NCI-H2171 (cell line): ENCODE measurements at regions not wholly inside any gene's neighbourhood (a gene's known extent, or its start where the extent isn't known, plus 50 kb on each side); places are given as distances from the start of the nearest gene placed in this dataset.
"Not testable (repeated sequence)": the region's sequence is repeated elsewhere in the genome, so short reads cannot be mapped to it uniquely, and the experiment has no call there.

Experiments
- DNase-seq: peaks from one replicate; lab custom pipeline; 2025; lab: John Stamatoyannopoulos, UW

DNA sequence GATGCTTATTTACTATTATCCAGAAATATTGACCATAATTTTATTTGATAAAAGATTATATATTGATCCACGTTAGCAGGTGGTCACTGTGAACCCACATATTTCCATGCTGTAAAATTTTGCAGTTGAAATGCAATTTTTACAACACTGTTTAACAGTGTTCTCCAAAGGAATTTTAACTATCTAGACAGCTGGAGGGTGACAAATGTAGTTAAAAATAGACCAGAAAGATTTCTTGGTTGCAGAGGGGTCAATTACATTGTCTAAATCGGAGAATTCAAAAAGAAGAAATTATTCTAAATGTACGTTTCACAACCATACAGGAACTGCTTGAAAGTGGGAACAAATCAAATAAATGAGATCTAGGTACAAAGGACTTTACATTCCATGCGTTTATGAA is 625.2 kb upstream of the NCAM2 start:
- DNase-seq: no peak

DNA sequence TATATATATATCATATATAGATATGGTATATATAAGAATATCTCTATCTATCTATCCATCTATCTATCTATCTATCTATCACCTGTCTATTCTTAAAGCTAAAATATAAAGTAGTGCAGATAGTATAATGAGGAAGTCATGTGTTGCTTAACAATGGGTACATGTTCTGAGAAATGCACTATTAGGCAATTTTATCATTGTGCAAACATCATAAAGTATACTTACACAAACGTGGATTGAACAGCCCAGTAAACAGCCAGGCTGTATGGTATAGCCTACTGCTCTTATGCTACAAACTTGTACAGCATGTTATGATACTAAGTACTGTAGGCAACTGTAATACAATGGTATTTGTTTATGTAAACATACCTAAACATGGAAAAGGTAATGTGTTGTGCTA is 621.0 kb upstream of the NCAM2 start:
- no peak for DNase-seq

DNA sequence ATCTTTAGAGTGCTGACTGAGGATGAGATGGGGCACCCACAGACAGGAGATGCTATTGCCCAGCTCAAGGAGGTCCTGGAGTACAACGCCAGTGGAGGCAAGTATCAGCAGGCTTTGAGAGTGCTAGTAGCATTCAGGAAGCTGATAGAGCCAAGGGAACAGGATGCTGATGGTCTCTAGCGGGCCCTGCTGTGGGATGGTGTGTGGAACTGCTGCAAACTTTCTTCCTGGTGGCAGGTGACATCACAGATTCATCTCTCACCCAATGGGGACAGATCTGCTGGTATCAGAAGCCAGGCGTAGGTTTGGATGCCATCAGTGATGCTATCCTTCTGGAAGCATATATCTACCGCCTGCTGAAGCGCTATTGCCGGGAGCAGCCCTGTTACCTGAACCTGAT is 609.8 kb upstream of the NCAM2 start:
- DNase-seq: no peak

GRCh38 chr21:20396798-20397197 is 601.4 kb upstream of the NCAM2 start:
- DNase-seq: no peak

DNA sequence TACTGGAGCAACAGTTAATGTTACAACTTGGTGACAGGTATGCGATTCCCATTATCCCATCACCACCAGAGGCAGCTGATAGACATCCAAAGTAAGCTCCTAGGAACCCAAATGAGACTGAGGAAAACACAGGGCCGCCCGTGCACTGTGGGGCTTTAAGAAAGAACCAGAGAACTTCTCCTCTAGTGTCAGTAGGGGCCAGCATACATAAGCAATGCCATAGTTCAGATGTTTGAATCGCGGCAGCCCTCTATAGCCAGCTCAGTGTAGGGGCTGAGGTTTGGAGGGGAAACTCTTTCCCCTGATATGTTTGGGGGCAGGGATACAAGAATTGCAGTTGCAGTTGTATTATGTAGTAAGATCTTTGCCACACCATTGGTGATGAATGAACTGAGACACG is 593.3 kb upstream of the NCAM2 start:
- DNase-seq: no peak

- DNase-seq: no peak
Measured at GRCh38 chr21:20418353-20418752, 579.9 kb upstream of the NCAM2 start.

DNA sequence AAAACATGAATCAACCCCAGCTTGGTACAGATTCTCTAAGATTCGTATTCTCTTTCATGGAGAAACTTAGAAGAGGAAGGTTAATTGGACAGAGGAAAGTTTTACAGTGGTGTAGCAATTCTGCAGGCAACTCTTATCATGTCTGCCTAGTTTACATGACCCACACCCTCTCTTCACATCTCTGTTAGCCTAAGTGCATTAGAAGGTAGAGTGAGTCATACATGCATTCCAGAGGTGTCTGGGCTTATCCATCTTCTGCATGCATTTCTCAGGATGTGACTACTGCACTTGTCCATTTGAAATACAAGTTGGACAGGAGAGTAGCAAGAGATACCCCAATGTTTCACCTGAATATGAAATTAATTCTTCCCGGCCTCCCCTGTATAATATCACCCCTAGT is 578.4 kb upstream of the NCAM2 start:
- no peak for DNase-seq

DNA sequence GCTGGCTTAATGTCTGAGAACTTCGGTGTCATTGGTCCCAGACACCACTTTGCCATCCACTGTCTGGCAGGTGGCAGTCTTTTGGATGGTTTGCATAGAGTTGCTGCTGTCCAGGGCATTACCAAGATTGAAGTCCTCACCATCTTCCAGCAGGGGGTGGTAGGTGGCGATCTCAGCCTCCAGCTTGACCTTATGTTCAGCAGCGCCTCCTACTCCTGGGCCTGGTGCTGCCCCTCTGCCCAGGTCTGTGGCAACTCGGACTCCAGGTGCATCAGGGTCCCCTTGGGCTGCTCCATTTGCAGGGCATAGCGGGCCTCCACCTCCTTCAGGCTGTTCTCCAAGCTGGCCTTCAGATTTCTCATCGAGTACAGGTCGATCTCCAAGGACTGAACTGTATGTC is 573.3 kb upstream of the NCAM2 start:
- no peak for DNase-seq

DNA sequence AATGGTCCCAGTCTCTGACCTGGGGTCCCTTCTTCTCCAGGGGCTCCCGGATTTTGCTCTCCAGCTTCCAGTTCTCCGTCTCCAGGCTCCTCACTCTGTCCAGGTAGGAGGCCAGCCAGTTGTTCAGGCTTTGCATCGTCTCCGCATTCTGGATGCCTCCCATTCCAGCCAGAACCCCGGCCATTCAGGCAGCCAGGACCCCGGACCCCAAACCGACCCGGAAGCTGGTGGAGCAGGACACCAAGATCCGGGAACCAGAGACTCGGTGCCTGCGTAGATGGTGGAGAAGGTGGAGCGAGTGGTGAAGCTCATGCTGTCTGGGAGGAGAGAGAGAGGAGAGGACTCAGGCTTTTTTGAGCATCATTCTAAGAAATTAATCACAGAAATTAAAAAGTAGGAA is 572.4 kb upstream of the NCAM2 start:
- no peak for DNase-seq

DNA sequence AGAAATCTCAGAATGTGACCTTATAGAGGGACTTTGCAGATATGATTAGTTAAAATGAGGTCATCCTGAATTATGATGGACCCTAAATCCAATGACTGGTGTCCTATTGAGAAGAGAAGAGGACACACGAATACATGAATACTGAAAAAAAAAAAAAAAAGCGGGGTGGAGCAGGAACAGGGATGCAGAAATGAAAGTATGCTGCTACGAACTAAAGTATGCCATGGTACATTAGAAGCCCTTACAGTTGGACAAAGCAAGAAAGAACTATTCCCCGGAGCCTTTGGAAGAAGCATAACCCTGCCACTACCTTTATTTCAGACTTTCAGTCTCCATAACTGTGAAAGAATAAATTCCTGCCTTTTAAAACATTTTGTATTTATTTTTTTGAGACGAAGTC is 557.9 kb upstream of the NCAM2 start:
- DNase-seq: no peak

GRCh38 chr21:20443558-20444155 is 554.6 kb upstream of the NCAM2 start:
- DNase-seq: no peak

DNA sequence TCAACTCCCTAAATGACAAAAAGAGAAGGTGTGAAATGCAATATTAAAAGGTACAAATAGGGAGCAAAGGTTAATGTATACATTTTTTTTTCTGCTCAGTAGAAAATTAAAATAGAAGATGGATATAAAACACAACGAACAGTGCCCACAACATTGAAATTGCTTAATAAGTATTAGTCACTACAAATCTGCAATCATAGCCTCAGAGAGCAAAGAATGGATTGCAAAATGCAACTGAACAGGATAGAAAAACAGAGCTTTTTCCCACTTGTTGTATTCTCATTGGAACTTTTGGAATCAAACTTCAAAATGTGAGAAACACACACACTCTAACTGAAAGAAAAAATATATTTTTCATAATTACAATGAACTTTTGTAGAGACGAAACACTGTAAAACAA is 552.2 kb upstream of the NCAM2 start:
- no peak for DNase-seq

GRCh38 chr21:20451046-20451445 is 547.2 kb upstream of the NCAM2 start:
- DNase-seq: no peak

DNA sequence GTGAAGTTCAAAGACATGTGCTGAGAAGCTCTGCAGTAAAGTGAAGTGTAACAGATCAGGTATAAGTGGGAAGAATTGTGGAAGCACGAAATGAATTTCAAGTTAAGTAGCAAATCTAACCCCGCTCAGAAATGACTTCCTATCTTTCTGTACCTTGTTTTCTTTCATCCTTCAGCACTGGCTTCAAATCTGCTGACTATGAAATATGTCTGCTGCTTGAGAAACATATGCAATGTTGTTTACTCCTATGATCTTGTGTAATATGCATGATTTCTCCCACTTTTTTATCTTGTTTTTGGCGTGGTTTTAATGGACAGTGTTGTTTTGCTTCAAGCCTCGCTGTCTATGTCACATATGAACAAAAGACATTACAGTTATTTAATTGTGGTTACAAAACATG is 545.3 kb upstream of the NCAM2 start:
- no peak for DNase-seq

DNA sequence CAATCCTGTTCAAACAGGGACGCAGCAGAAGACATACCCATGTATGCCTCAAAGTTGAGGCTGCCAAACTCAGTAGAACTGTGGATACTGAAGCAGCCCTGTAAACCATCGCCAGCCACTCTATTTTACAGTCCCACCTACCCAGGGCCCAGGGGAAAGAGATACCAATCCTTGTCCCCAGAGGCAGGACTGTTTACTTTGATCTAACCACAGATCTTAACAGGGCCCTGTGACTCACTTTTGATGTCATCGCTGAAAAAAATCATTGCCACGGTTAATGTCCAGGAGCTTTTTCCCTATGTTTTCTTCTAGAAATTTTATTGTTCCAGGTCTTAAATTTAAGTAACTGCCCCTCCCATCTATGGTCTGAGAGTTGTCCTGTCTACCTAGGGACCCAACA is 538.4 kb upstream of the NCAM2 start:
- no peak for DNase-seq

GRCh38 chr21:20463362-20463761 is 534.8 kb upstream of the NCAM2 start:
- no peak for DNase-seq

DNA sequence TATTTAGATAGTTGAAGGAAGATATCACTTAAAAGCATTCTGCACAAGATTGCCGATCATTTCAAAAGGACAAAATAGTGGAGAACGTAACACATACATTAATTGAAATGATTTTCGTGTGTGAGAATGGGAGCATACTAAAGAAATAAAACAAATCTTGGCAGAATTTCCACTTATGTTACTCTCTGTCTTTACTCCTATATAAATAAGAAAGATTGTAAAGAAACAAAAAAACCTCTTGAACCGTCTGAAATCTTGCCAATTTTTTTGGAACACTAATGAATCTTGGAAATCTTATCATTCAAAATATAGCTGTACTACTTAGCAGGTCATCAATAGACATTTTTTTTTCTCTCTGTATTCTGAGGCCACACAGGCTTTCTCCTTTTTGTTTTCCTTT is 528.8 kb upstream of the NCAM2 start:
- no peak for DNase-seq

DNA sequence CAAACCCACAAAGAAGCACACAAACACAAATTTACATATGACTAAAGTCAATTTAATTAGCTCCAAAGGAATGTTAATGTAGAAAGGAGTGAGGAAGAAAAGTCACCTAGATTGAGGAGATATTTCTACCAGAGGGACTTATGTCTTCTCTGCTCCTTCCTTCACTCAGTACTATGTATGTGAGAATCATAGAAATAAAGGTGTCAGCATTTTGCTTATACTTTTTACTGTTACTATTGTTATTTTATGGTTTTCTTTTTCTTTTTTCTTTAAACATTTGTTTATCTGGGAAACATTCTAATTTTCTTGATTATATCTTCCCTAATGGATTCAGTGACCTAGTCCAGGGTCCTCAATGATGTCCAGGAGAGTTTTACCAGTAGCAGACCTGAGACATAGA is 511.9 kb upstream of the NCAM2 start:
- no peak for DNase-seq

- not testable (repeated sequence) for DNase-seq
Measured at GRCh38 chr21:20502915-20503314, 495.3 kb upstream of the NCAM2 start.

GRCh38 chr21:20507783-20508182 is 490.4 kb upstream of the NCAM2 start:
- DNase-seq: no peak

DNA sequence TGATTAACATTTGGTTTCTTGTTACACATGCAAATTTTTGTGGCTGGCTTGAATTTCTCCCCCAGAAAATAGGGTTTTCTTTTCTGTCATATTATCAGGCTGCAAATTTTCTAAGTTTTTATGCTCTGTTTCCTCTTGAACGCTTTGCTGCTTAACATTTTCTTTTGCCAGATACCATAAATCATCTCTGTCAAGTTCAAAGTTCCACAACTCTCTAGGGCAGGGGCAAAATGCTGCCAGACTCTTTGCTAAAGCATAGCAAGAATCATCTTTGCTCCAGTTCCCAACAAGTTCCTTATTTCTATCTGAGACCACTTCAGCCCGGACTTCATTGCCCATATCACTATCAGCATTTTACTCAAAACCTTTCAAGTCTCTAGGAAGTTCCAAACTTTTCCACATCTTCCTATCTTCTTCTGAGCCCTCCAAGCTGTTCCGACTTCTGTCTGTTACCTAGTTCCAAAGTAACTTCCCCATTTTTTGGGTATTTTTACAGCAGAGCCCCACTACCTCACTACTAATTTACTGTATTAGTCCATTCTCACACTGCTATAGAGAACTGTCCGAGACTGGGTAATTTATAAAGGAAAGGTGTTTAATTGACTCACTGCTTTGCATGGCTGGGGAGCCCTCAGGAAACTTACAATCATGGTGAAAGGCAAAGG is 486.9 kb upstream of the NCAM2 start:
- DNase-seq: no peak

- no peak for DNase-seq
Measured at GRCh38 chr21:20515446-20515845, 482.8 kb upstream of the NCAM2 start.

- DNase-seq: no peak
Measured at GRCh38 chr21:20519076-20519475, 479.1 kb upstream of the NCAM2 start.

- no peak for DNase-seq
Measured at GRCh38 chr21:20522611-20523010, 475.6 kb upstream of the NCAM2 start.
